ENCODE measurements at regions not wholly inside any gene's neighbourhood (a gene's known extent, or its start where the extent isn't known, plus 50 kb on each side); places are given as distances from the start of the nearest gene placed in this dataset.

- no peak overlapping the region for H3K4me2 ChIP-seq (ENCODE audit: control insufficient read depth, extremely low read depth, insufficient read depth, low read depth, low read length)
- no peaks in the 10 kb centered on the region for H3K79me2 ChIP-seq (ENCODE audit: control insufficient read depth, insufficient read depth, low read length)
- no peak for DNase-seq (ENCODE audit: low read depth, low spot score)
Measured at GRCh38 chr3:159237226-159237625, 435.4 kb downstream of the MFSD1 start.

DNA sequence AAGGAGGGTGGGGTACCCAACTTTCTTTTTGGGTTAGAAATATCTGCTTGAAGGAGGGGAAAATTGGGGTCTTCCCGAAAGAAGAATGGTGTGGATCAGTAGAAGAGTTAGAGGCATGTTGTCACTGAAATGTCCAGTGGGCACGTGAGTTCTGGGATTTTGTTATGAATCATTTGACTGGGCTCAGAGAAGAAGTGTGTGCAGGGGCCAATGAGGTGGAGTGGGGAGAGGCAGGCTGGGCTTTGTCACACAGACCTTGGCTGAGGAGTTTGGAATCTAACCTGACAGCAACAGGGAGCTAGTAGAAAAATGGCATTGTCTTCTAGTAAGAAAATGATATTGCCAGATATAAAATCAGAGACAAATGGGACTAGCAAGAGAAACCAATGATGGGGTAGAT lies 436.8 kb downstream of the MFSD1 start:
- H4K20me1 ChIP-seq (ENCODE audit: control insufficient read depth, extremely low read depth, insufficient read depth, low read length): no peaks in the 10 kb centered on the region
- FAIRE-seq (no peak), DNase-seq (ENCODE audit: low read depth, low spot score) (no peak)
- H3K36me3 ChIP-seq (ENCODE audit: control insufficient read depth in 2 of 2, extremely low read depth in 1 of 2, insufficient read depth in 2 of 2, low read length in 2 of 2): no peaks in the 10 kb centered on the region
- no peaks in the 10 kb centered on the region for H3K79me2 ChIP-seq (ENCODE audit: control insufficient read depth, insufficient read depth, low read length)
- H2AFZ ChIP-seq (ENCODE audit: control insufficient read depth, low read length): no peak overlapping the region
- no peaks in the 10 kb centered on the region for H3K4me1 ChIP-seq (ENCODE audit: control insufficient read depth, extremely low read depth, insufficient read depth, low read length)
- no peaks in the 10 kb centered on the region for H3K9me3 ChIP-seq (ENCODE audit: control insufficient read depth, low read depth, low read length)
- TF ChIP-seq CTCF (optimal IDR thresholded peaks at IDR 0.05 in 1 of 3, IDR thresholded peaks at IDR 0.05 in 1 of 3, conservative IDR thresholded peaks at IDR 0.05 in 1 of 3; ENCODE audit: extremely low read depth in 1 of 3, insufficient read depth in 2 of 3, low read length in 3 of 3) (no peak), EZH2 (IDR thresholded peaks at IDR 0.05; ENCODE audit: low read length) (no peak)
- no peaks in the 10 kb centered on the region for H3K9me1 ChIP-seq (ENCODE audit: control insufficient read depth, extremely low read depth, insufficient read depth, low read length)
- H3K27ac ChIP-seq (ENCODE audit: control insufficient read depth, insufficient read depth, low read length): no peak overlapping the region
- H3K27me3 ChIP-seq (ENCODE audit: control insufficient read depth, extremely low read depth, insufficient read depth, low read length): no peaks in the 10 kb centered on the region
- H3K4me2 ChIP-seq (ENCODE audit: control insufficient read depth, extremely low read depth, insufficient read depth, low read depth, low read length): no peak overlapping the region
- no peak overlapping the region for H3K9ac ChIP-seq (ENCODE audit: control insufficient read depth, extremely low read depth, insufficient read depth, low read length)
- dilution Hi-C loops (cut with MboI; ENCODE audit: extremely low pct_ligation_motif_present, low sequenced_read_pairs): loop anchor here (25.0 kb wide), 1 partner anchor 101 kb away; no protein-coding TSS in a partner anchor
- H3K4me3 ChIP-seq (ENCODE audit: control insufficient read depth in 2 of 3, extremely low read depth in 1 of 3, insufficient read depth in 2 of 3, low read depth in 1 of 3, low read length in 3 of 3): no peak overlapping the region

More at GRCh38 chr3:159237226-159237625, 435.4 kb downstream of the MFSD1 start:
- FAIRE-seq: no peak
- Histone ChIP-seq H3K9me3 (ENCODE audit: control insufficient read depth, low read depth, low read length) (no peaks in the 10 kb centered on the region), H3K4me3 (ENCODE audit: control insufficient read depth in 2 of 3, extremely low read depth in 1 of 3, insufficient read depth in 2 of 3, low read depth in 1 of 3, low read length in 3 of 3) (no peak overlapping the region), H4K20me1 (ENCODE audit: control insufficient read depth, extremely low read depth, insufficient read depth, low read length) (no peaks in the 10 kb centered on the region), H3K9ac (ENCODE audit: control insufficient read depth, extremely low read depth, insufficient read depth, low read length) (no peak overlapping the region), H3K27me3 (ENCODE audit: control insufficient read depth, extremely low read depth, insufficient read depth, low read length) (no peaks in the 10 kb centered on the region), H2AFZ (ENCODE audit: control insufficient read depth, low read length) (no peak overlapping the region), H3K27ac (ENCODE audit: control insufficient read depth, insufficient read depth, low read length) (no peak overlapping the region), H3K4me1 (ENCODE audit: control insufficient read depth, extremely low read depth, insufficient read depth, low read length) (no peaks in the 10 kb centered on the region), H3K36me3 (ENCODE audit: control insufficient read depth in 2 of 2, extremely low read depth in 1 of 2, insufficient read depth in 2 of 2, low read length in 2 of 2) (no peaks in the 10 kb centered on the region), H3K9me1 (ENCODE audit: control insufficient read depth, extremely low read depth, insufficient read depth, low read length) (no peaks in the 10 kb centered on the region)
- dilution Hi-C loops (cut with MboI; ENCODE audit: extremely low pct_ligation_motif_present, low sequenced_read_pairs): loop anchor here (25.0 kb wide), 1 partner anchor 100 kb away; no protein-coding TSS in a partner anchor
- TF ChIP-seq CTCF (optimal IDR thresholded peaks at IDR 0.05 in 1 of 3, IDR thresholded peaks at IDR 0.05 in 1 of 3, conservative IDR thresholded peaks at IDR 0.05 in 1 of 3; ENCODE audit: extremely low read depth in 1 of 3, insufficient read depth in 2 of 3, low read length in 3 of 3) (no peak), EZH2 (IDR thresholded peaks at IDR 0.05; ENCODE audit: low read length) (no peak)
